ENCODE measurements at regions not wholly inside any gene's neighbourhood (a gene's known extent, or its start where the extent isn't known, plus 50 kb on each side); places are given as distances from the start of the nearest gene placed in this dataset.

DNA sequence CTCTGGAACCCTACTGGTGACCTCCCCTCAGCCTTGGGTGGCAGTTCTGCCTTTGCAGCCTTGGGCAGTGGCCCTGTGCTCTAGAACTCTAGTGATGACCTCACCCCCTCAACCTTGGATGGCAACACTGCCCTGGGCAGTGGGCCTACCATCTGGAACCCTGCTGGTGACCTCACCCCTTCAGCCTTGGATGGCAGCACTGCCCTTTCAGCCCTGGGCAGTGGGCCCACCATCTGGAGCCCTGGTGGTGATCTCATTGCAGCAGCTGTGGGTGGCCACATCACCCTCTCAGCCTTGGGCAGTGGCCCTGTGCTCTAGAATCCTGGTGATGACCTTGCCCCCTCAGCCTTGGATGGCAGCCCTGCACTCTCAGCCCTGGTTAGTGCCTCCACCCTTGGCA, 129.3 kb downstream of the RBMX2 start (continued):
- TF ChIP-seq, protein P1, sequence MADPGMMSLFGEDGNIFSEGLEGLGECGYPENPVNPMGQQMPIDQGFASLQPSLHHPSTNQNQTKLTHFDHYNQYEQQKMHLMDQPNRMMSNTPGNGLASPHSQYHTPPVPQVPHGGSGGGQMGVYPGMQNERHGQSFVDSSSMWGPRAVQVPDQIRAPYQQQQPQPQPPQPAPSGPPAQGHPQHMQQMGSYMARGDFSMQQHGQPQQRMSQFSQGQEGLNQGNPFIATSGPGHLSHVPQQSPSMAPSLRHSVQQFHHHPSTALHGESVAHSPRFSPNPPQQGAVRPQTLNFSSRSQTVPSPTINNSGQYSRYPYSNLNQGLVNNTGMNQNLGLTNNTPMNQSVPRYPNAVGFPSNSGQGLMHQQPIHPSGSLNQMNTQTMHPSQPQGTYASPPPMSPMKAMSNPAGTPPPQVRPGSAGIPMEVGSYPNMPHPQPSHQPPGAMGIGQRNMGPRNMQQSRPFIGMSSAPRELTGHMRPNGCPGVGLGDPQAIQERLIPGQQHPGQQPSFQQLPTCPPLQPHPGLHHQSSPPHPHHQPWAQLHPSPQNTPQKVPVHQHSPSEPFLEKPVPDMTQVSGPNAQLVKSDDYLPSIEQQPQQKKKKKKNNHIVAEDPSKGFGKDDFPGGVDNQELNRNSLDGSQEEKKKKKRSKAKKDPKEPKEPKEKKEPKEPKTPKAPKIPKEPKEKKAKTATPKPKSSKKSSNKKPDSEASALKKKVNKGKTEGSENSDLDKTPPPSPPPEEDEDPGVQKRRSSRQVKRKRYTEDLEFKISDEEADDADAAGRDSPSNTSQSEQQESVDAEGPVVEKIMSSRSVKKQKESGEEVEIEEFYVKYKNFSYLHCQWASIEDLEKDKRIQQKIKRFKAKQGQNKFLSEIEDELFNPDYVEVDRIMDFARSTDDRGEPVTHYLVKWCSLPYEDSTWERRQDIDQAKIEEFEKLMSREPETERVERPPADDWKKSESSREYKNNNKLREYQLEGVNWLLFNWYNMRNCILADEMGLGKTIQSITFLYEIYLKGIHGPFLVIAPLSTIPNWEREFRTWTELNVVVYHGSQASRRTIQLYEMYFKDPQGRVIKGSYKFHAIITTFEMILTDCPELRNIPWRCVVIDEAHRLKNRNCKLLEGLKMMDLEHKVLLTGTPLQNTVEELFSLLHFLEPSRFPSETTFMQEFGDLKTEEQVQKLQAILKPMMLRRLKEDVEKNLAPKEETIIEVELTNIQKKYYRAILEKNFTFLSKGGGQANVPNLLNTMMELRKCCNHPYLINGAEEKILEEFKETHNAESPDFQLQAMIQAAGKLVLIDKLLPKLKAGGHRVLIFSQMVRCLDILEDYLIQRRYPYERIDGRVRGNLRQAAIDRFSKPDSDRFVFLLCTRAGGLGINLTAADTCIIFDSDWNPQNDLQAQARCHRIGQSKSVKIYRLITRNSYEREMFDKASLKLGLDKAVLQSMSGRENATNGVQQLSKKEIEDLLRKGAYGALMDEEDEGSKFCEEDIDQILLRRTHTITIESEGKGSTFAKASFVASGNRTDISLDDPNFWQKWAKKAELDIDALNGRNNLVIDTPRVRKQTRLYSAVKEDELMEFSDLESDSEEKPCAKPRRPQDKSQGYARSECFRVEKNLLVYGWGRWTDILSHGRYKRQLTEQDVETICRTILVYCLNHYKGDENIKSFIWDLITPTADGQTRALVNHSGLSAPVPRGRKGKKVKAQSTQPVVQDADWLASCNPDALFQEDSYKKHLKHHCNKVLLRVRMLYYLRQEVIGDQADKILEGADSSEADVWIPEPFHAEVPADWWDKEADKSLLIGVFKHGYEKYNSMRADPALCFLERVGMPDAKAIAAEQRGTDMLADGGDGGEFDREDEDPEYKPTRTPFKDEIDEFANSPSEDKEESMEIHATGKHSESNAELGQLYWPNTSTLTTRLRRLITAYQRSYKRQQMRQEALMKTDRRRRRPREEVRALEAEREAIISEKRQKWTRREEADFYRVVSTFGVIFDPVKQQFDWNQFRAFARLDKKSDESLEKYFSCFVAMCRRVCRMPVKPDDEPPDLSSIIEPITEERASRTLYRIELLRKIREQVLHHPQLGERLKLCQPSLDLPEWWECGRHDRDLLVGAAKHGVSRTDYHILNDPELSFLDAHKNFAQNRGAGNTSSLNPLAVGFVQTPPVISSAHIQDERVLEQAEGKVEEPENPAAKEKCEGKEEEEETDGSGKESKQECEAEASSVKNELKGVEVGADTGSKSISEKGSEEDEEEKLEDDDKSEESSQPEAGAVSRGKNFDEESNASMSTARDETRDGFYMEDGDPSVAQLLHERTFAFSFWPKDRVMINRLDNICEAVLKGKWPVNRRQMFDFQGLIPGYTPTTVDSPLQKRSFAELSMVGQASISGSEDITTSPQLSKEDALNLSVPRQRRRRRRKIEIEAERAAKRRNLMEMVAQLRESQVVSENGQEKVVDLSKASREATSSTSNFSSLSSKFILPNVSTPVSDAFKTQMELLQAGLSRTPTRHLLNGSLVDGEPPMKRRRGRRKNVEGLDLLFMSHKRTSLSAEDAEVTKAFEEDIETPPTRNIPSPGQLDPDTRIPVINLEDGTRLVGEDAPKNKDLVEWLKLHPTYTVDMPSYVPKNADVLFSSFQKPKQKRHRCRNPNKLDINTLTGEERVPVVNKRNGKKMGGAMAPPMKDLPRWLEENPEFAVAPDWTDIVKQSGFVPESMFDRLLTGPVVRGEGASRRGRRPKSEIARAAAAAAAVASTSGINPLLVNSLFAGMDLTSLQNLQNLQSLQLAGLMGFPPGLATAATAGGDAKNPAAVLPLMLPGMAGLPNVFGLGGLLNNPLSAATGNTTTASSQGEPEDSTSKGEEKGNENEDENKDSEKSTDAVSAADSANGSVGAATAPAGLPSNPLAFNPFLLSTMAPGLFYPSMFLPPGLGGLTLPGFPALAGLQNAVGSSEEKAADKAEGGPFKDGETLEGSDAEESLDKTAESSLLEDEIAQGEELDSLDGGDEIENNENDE (IDR thresholded peaks at IDR 0.05; ENCODE audit: insufficient replicate concordance, low read length), result no peak
- no peak for TF ChIP-seq CBX8 (IDR thresholded peaks at IDR 0.05; ENCODE audit: borderline replicate concordance, low read depth, low read length)
